H1 (cell line): ENCODE measurements at regions not wholly inside any gene's neighbourhood (a gene's known extent, or its start where the extent isn't known, plus 50 kb on each side); places are given as distances from the start of the nearest gene placed in this dataset.

Experiments
- ATF3 ChIP-seq: IDR thresholded peaks from 2 replicates; pipeline ENCODE4 v1.6.1; 2011; ENCODE audit warnings: low read depth, mild to moderate bottlenecking, low read length; ENCODE audit not compliant: insufficient read depth
- BCL11A ChIP-seq, 2 experiments: IDR thresholded peaks; one replicate each; pipeline ENCODE4 v1.6.1; 2011; ENCODE audit warnings: low read depth in 2 of 2, low read length in 2 of 2, mild to moderate bottlenecking in 2 of 2
- CBX8 ChIP-seq: fragments of 300-800, 300-1000 bp; sonication (generic); IDR thresholded peaks from 2 replicates; pipeline ENCODE4 v1.7.1; 2016; ENCODE audit warnings: low read depth, low read length, borderline replicate concordance
- CEBPB ChIP-seq: IDR thresholded peaks from 2 replicates; pipeline ENCODE4 v1.6.1; 2012; ENCODE audit warnings: low read depth, low read length
- CHD1 ChIP-seq: IDR thresholded peaks from 2 replicates; pipeline ENCODE4 v1.6.1; 2012; ENCODE audit warnings: low read depth, low read length, improper control_type of control experiment
- GTF2F1 ChIP-seq: IDR thresholded peaks from 2 replicates; pipeline ENCODE4 v1.6.1; 2012; ENCODE audit warnings: low read depth, low read length, improper control_type of control experiment, borderline replicate concordance
- POU5F1 ChIP-seq: IDR thresholded peaks from 2 replicates; pipeline ENCODE4 v1.6.1; 2011; ENCODE audit warnings: low read depth, mild to moderate bottlenecking, low read length, moderate library complexity

- TF ChIP-seq GTF2F1 (no peak), POU5F1 (no peak), CBX8 (no peak), CEBPB (no peak), ATF3 (no peak), CHD1 (no peak), BCL11A (IDR thresholded peaks at IDR 0.05; ENCODE audit: low read depth in 2 of 2, low read length in 2 of 2) (no peak)
Measured at GRCh38 chr10:26361351-26361750, 76.8 kb upstream of the APBB1IP start (continued).
